Renal cortical epithelial cell (primary cell): ENCODE measurements at regions not wholly inside any gene's neighbourhood (a gene's known extent, or its start where the extent isn't known, plus 50 kb on each side); places are given as distances from the start of the nearest gene placed in this dataset.
A peak's percentile ranks its signal among the peaks of the same experiment; 100 is the strongest.

Source experiments
- DNase-seq: peaks from one replicate; pipeline ENCODE4 v3.0.0-alpha.2; 2011; ENCODE audit warnings: low read depth

DNA sequence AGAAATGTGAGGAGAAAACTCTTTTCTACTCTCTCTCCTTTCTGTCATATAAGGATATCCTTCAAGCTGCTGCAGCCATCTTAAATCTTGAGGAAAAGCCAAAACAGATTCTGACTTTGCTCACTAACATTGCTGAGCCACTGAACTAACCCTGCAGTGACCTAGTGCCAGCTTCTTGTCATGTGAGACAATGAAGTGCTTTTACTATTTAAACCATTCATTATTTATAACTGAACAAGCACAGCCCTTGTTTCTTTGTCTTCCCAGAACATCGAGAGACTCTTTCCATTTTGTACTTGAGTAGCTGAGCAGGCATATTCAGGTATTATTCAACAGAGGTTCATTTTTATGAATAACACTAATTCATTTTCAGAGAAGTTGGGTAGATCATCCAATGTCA, 455.0 kb upstream of the TMPO start:
- no peak for DNase-seq

GRCh38 chr12:98062464-98063245, 452.7 kb upstream of the TMPO start:
- no peak for DNase-seq

GRCh38 chr12:98064501-98064900, 450.9 kb upstream of the TMPO start:
- no peak for DNase-seq

DNA sequence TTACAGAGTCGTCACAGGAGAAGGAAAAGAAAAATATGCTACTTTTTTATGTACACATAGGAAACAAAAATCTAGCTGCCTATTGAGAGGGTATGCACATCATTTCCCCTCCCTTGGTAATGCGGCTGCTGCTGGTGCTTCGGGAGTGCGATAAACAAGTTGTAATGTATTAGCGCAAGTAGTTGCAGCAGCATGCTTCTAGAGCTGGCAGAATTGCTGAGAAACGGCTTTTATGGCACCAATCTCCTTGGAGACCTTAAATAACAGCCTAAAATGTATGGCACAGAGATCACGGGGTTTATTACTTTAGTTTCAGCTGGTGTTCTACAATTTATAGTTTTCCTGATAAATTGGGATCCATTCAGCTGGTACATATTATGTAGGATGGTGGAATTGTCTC, 447.6 kb upstream of the TMPO start:
- DNase-seq: no peak

- no peak for DNase-seq
Observed at GRCh38 chr12:98073610-98074009, 441.8 kb upstream of the TMPO start.

DNA sequence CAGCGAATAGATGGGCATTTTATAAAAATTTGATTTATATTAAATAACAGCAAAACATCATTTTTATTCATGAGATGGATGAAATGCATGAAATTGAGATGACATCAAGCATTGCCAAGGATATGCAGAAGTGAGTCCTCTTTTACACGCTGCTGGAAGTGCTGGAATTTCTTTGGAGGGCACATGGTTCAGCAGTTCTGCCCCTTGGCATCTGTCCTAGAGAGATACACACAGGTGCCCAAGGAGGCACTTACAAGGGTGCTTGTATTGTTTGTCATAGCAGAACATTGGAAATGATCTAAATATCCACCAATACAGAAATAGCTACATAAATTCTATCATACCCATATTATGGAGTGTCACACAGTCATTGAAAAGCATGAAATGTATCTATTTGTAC, 441.1 kb upstream of the TMPO start:
- DNase-seq: no peak

- no peak for DNase-seq
Observed at GRCh38 chr12:98084391-98084790, 431.0 kb upstream of the TMPO start.

- peak; percentile 7 for DNase-seq
Observed at GRCh38 chr12:98085046-98085755, 430.2 kb upstream of the TMPO start.

DNA sequence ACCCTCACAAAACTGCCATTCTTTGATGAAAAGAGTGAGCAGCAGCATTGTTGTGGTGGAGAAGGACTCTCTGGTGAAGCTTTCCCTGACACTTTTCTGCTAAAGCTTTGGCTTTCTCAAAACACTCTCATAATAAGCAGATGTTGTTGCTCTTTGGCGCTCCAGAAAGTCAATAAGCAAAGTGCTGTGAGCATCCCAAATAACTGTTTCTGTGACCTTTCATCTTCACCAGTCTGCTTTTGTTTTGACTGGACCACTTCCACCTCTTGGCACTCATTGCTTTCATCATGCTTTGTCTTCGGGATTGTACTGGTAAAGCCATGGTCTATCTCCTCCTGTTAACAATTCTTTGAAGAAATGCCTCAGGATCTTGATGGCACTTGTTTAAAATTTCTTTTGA, 424.7 kb upstream of the TMPO start:
- no peak for DNase-seq

GRCh38 chr12:98096436-98096835, 419.0 kb upstream of the TMPO start:
- DNase-seq: no peak

DNA sequence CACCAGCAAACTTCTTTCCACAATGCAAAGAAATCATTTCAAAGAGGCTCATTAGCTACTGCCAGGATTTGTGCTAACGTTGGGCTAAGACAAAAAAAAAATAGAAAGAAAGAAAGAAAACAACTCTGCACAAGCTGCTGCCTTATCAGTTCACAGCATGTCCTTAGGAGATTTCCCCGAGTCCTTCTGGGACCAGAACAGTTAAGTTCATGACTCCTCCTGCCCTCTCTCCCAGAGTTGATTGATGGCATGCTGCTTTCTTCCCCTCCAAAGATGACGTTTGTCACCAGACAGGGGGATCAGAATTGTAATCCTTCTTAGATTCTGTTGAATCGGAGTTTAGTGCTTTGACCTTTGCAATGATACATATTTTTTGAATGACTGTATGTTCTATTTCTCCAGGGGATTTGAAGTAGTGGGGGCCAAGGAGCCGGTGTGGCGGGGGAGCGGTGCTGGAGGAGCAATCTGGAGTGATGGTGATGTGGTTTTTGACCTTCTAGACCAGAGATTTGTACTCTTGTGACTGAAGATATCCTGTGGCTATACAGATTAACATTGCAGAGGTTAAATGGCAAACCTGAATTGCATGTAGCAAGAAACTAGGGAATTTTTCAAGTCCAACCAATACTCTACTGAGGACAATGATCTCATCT, 409.2 kb upstream of the TMPO start:
- no peak for DNase-seq

DNA sequence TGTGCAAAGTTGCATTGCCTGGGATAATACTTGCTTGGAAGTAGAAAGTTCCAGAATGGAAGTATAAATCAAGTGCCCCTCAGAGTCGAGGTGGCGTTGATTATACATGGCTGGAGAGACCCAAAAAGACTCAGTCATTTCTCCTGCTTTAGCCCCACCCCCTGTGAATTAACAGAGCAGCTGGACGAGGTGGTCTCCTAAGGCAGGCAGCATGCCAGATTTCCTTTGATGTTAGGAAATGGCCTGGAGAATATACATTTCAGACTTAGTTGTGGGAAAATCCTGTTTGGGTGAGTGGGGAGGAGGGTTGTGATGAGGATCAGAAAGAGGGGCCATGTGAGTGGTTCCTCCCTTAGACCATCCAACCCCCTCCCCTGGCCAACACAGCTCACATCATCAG, 406.1 kb upstream of the TMPO start:
- DNase-seq: no peak

- DNase-seq: no peak
Observed at GRCh38 chr12:98110536-98110935, 404.9 kb upstream of the TMPO start.

- no peak for DNase-seq
Observed at GRCh38 chr12:98113548-98113947, 401.8 kb upstream of the TMPO start.

DNA sequence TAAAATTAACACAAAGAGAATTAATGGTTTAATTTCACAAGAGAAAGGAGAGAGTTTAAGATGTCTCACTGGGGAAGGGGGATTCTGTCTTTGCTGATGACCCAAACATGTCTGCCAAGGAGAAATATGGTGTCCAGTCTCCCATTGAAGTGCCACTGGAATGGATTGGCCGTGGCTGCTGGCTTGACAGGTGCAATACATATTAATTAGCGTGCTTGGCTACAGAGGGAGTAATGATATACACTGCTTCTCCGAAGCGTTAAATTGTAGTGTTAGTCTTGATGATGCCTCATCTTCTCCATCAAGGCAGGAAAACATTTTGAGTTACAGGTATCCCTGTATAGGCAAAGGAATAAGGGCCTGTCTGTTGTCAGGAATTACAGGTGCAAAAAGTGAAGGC, 393.4 kb upstream of the TMPO start:
- no peak for DNase-seq

DNA sequence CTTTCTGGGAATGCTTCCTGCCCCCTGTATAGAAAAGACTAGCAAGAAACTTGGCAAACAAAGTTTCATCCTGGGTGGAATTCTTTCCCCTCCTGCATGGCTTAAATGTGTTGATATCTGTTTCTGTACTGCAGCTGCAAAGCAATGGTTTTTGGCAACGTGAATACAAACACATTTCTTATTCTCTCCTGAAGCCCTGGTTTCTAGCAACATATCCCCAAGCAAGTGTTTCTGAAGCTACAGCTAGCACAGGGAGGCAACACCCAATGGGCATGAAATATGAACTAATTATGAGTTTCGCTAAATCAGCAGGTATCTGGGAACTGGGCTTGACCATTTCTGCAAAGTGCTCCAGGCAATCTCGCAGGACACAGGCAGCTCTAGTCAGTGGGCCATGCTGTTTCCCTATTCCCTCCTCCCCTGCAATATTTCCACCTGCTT, 392.3 kb upstream of the TMPO start:
- DNase-seq: no peak

DNA sequence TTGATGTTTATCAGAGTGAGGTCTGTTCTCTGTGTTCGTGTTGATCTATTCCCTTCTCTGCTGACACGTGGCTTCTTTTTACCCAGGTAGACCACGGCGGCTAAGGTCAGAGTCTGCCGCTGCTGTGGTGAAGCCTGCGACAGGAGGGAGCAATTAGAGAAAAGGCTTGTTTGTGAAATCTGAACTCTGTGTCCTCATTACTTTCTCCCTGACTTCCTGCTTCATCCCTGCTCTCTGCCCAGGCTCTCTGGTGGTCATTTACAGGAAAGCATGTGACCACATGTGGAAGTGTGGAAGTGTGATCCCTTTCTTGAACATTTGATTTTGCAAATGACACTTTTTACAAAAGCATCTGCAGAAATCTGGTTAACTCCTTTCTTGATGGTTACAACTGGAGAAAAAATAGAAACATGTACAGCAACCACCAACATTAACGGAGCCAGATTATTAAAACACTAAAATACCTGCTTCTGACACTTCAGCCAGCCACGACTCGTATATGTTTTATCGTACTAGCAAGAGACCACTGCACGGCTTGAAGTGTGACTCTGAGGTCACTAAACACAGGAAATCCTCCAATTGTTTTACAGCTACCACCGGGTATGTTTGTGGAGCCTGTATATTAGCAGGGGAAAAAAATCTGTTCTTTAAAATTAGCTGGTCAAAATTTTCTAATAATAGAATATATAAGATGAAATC, 388.6 kb upstream of the TMPO start:
- peak; percentile 12 for DNase-seq

DNA sequence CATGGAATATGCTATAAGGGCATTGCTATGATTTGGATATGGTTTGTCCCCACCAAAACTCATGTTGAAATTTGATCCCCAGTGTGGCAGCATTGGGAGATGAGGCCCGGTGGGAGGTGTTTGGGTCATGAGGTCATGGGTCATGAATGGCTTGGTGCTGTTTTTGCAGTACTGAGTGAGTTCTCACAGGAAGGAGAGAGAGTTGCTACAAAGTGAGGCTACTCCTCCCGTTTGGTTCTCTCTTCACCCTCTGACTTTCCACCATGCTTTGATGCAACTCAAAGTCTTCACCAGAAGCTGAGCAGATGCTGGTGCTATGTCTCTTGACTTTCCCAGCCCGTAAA, 388.1 kb upstream of the TMPO start:
- no peak for DNase-seq

- DNase-seq: no peak
Observed at GRCh38 chr12:98127854-98128253, 387.5 kb upstream of the TMPO start.

GRCh38 chr12:98136544-98136943, 378.8 kb upstream of the TMPO start:
- no peak for DNase-seq

DNA sequence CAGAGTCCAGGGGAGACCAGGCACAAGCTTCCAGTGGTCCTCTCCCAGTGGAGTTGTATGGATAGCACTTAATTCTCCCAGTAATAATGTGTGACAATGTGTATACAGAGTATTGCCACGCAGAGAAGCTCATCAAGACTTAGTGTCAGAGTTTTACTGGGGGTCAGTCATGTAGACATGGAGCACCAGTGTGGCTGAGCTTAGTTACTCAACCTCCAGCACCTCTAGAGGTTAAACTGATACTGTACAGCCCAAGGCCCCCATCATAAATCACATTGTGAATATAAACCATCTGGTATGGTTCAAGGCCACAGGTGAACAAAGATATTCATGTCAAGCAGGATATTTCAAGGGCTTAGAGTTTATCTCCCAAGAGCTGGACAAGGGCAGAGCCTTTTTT, 378.1 kb upstream of the TMPO start:
- no peak for DNase-seq

DNA sequence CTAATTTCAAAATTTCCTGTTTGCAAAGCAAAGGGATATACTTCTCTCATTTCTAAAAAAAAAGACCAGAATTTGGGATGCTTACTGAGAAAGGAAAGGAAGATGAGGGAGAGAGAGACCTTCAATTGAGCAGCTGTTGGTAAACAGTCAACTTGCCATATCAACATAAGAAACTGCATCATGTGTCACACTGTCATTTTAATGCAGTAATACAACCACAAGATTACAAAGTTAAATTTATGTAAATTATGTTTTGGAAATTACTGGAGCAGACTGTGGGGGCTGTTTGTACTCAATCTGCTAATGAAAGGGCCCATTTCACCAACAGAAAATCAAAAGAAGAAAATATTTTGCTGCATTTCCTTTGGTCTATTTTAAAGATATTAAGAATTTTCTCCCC, 370.4 kb upstream of the TMPO start:
- DNase-seq: no peak

DNA sequence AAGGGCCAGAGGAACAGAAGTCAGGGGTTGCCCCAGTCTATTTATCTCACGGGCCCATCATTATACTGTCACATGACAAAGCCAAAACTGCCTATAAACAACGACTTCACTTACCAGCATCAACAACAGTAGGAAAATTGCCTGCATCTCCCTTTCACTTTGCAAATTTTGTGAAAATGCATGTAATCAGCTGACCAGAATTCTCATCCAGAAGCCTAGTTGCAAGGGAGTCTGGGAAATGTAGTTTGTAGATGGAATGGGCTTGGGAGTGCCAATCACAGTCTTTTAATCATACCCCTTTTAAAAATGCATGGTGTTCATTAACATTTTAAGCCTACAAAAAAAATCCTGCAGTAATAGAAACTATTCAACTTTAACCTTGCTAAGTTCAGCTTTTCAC, 369.3 kb upstream of the TMPO start:
- no peak for DNase-seq
